AG10803 (cell line): ENCODE measurements at regions not wholly inside any gene's neighbourhood (a gene's known extent, or its start where the extent isn't known, plus 50 kb on each side); places are given as distances from the start of the nearest gene placed in this dataset.

Source experiments
- DNase-seq: peaks from one replicate; pipeline ENCODE4 v3.0.0; 2010; ENCODE audit warnings: low read depth
- H3K4me3 ChIP-seq: 2 replicates; pipeline ENCODE4 v1.5.1; 2011; ENCODE audit warnings: mild to moderate bottlenecking, low read length, control low read depth
- CTCF ChIP-seq: conservative IDR thresholded peaks from 2 replicates; pipeline ENCODE4 v1.5.1; 2011; ENCODE audit warnings: mild to moderate bottlenecking, low read length, control low read depth, inconsistent platforms

- no peak for DNase-seq
- no peak for TF ChIP-seq CTCF
- no peak overlapping the region for H3K4me3 ChIP-seq
These were observed 223.9 kb upstream of the WSB1 start for GRCh38 chr17:27069842-27070508.

- no peak for TF ChIP-seq CTCF
- H3K4me3 ChIP-seq, result no peak overlapping the region
- DNase-seq, result no peak
These were observed 223.1 kb upstream of the WSB1 start for GRCh38 chr17:27070836-27071235.

DNA sequence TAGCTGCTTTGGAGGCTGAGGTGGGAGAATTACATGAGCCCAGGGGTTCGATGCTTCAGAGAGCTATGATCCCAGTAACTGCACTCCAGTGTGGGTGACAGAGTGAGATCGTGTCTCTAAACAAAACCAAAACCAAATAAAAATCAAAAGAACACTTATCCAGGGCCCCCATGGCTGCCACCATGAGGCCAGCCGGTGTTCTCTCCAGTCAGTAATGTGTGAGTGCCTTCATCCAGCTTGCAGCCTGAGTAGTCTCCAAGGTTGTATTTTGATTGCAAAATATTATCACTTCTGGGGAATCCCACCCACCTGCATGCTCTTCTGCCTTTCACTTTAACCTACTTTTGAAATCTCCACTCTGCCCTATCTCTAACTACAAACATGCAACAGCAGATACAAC is 221.0 kb upstream of the WSB1 start:
- no peak for TF ChIP-seq CTCF

DNA sequence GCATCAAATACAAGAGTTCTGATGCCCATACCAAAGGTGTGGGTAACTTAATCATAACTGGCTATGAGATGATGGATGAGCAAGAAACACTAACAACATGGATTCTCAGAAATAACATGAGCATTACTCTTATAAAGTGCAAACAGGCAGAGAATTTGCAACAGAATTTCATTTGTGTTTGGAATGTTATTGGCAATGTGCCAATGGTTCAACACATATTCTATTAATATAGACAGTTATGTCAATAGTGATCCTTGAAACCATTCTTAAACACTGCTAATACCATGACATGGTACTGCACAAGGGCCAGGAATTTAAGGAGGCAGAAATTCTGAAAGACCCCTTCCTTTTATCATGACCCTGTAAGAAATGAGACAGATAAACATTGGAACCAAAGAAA is 217.1 kb upstream of the WSB1 start:
- H3K4me3 ChIP-seq, result no peak overlapping the region
- no peak for TF ChIP-seq CTCF
- DNase-seq, result no peak

More for the DNA sequence above, 221.0 kb upstream of the WSB1 start:
- DNase-seq, result no peak
- H3K4me3 ChIP-seq, result no peak overlapping the region

- H3K4me3 ChIP-seq, result no peak overlapping the region
- TF ChIP-seq CTCF, result no peak
- DNase-seq, result no peak
These were observed 215.6 kb upstream of the WSB1 start for GRCh38 chr17:27078296-27078695.

DNA sequence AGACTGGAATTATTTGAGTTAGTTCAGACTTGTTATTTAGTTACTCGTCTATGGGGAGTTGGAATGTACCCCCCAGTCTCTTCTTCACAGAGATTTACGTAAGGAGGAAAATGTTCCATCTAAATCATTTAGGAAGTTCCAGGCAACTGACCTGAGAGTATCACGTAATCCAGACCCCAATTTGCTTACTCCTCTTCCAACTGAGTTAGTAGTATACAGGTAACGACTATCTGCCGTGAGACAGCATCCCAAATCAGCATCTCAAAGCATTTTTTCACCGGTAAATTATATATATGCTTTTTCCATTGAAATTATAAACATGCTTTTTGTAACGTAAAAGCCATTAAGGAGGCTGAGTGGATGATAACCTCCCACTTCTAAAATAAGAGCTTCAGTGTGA is 214.3 kb upstream of the WSB1 start:
- DNase-seq, result no peak
- no peak for TF ChIP-seq CTCF

GRCh38 chr17:27081002-27081638 is 212.8 kb upstream of the WSB1 start:
- DNase-seq, result no peak
- no peak overlapping the region for H3K4me3 ChIP-seq
- TF ChIP-seq CTCF, result no peak

More for the DNA sequence above, 214.3 kb upstream of the WSB1 start:
- H3K4me3 ChIP-seq, result no peak overlapping the region
